ENCODE measurements at regions not wholly inside any gene's neighbourhood (a gene's known extent, or its start where the extent isn't known, plus 50 kb on each side); places are given as distances from the start of the nearest gene placed in this dataset.

DNA sequence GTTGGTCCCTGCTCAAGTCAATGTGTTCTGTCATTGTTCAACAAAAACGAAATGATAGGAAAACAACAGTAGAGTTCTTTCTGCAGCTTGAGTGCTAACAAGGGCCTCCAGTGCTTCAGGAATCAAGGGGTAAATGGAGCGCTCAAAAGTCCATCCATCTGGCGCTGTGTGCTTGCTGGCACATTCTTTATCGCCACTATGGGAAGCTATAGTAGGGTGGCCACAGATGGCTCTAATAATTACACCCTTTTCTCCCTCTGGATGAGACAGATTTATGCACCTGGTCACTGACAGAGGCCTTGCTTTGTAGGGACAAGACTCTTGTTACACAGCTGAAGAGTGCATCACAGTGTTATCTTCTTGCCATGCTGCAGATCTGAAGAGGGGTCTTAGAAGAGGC, 136.0 kb downstream of the GDAP2 start:
- POLR2A ChIA-PET = no interaction called here
- H3K79me2 ChIP-seq (ENCODE audit: insufficient read depth, low read length) = no peaks in the 10 kb centered on the region
- H3K4me2 ChIP-seq (ENCODE audit: low read length) = no peak overlapping the region
- no peak overlapping the region for H3K4me3 ChIP-seq (replicated peaks in 1 of 2; ENCODE audit: low read depth in 1 of 2, low read length in 2 of 2)
- H2AFZ ChIP-seq (ENCODE audit: low read depth, low read length, poor library complexity, severe bottlenecking) = no peak overlapping the region
- no peaks in the 10 kb centered on the region for H3K36me3 ChIP-seq (ENCODE audit: control insufficient read depth in 1 of 2, insufficient read depth in 2 of 2, low read length in 2 of 2)
- TF ChIP-seq SRF (IDR thresholded peaks at IDR 0.05; ENCODE audit: low read depth) (no peak), YY1 (IDR thresholded peaks at IDR 0.05; ENCODE audit: extremely low read depth, insufficient replicate concordance, low read depth, low read length) (no peak), TCF7L2 (IDR thresholded peaks at IDR 0.05; ENCODE audit: borderline replicate concordance, extremely low read depth, insufficient read depth, insufficient read length) (no peak)
- TF ChIP-seq, protein P1, sequence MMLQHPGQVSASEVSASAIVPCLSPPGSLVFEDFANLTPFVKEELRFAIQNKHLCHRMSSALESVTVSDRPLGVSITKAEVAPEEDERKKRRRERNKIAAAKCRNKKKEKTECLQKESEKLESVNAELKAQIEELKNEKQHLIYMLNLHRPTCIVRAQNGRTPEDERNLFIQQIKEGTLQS (IDR thresholded peaks at IDR 0.05) = no peak
- no TSS peak for BruUV-seq (replicated peaks)
- intact Hi-C loops (cut with micrococcal nuclease) = no loop called here
- CTCF ChIA-PET = no interaction called here
- no peaks in the 10 kb centered on the region for H3K27me3 ChIP-seq (ENCODE audit: insufficient read depth, low read length)
- RAD21 ChIA-PET (ENCODE audit: low non-redundant PET in 1 of 2, low total read pairs in 2 of 2, uncharacterized antibody in 2 of 2, unreplicated experiment in 2 of 2) = no interaction called here
- ATAC-seq (no peak), DNase-seq (ENCODE audit: low read depth, low spot score) (no peak)
- no peak overlapping the region for H3K27ac ChIP-seq (ENCODE audit: low read depth, low read length)
- no peaks in the 10 kb centered on the region for H3K9me2 ChIP-seq (ENCODE audit: insufficient read depth)
- H3K9ac ChIP-seq (ENCODE audit: low read length) = no peak overlapping the region
- H4K20me1 ChIP-seq (ENCODE audit: insufficient read depth) = no peaks in the 10 kb centered on the region
- H3K9me3 ChIP-seq (ENCODE audit: control insufficient read depth in 1 of 2, insufficient read depth in 1 of 2, low read depth in 1 of 2, low read length in 2 of 2) = no peaks in the 10 kb centered on the region
- no peaks in the 10 kb centered on the region for H3K4me1 ChIP-seq (ENCODE audit: control insufficient read depth in 1 of 2, insufficient read depth in 2 of 2, low read length in 2 of 2)

- CTCF ChIA-PET = no interaction called here
- Histone ChIP-seq H3K4me3 (replicated peaks in 1 of 2; ENCODE audit: low read depth in 1 of 2, low read length in 2 of 2) (no peak overlapping the region), H3K9me3 (ENCODE audit: control insufficient read depth in 1 of 2, insufficient read depth in 1 of 2, low read depth in 1 of 2, low read length in 2 of 2) (no peaks in the 10 kb centered on the region), H3K79me2 (ENCODE audit: insufficient read depth, low read length) (no peaks in the 10 kb centered on the region), H3K4me1 (ENCODE audit: control insufficient read depth in 1 of 2, insufficient read depth in 2 of 2, low read length in 2 of 2) (no peaks in the 10 kb centered on the region), H3K36me3 (ENCODE audit: control insufficient read depth in 1 of 2, insufficient read depth in 2 of 2, low read length in 2 of 2) (no peaks in the 10 kb centered on the region), H3K9ac (ENCODE audit: low read length) (no peak overlapping the region), H3K9me2 (ENCODE audit: insufficient read depth) (no peaks in the 10 kb centered on the region), H2AFZ (ENCODE audit: low read depth, low read length, poor library complexity, severe bottlenecking) (no peak overlapping the region), H3K4me2 (ENCODE audit: low read length) (no peak overlapping the region), H4K20me1 (ENCODE audit: insufficient read depth) (no peaks in the 10 kb centered on the region), H3K27me3 (ENCODE audit: insufficient read depth, low read length) (no peaks in the 10 kb centered on the region), H3K27ac (ENCODE audit: low read depth, low read length) (no peak overlapping the region)
- no peak for ATAC-seq
- TF ChIP-seq SIN3A (IDR thresholded peaks at IDR 0.05; ENCODE audit: low read depth) (no peak), POLR2A (IDR thresholded peaks at IDR 0.05; ENCODE audit: borderline replicate concordance, extremely low read depth, insufficient read depth, insufficient read length) (no peak), SP1 (IDR thresholded peaks at IDR 0.05; ENCODE audit: low read depth) (no peak), YY1 (IDR thresholded peaks at IDR 0.05; ENCODE audit: extremely low read depth, insufficient replicate concordance, low read depth, low read length) (no peak), CBX3 (IDR thresholded peaks at IDR 0.05; ENCODE audit: low read depth) (no peak), ZNF274 (IDR thresholded peaks at IDR 0.05; ENCODE audit: low read depth, low read length) (no peak), TCF7L2 (IDR thresholded peaks at IDR 0.05; ENCODE audit: borderline replicate concordance, extremely low read depth, insufficient read depth, insufficient read length) (no peak), RAD21 (IDR thresholded peaks at IDR 0.05; ENCODE audit: low read depth) (no peak), JUND (IDR thresholded peaks at IDR 0.05) (no peak), ELF1 (IDR thresholded peaks at IDR 0.05; ENCODE audit: borderline replicate concordance, low read depth) (no peak), EZH2 (IDR thresholded peaks at IDR 0.05) (no peak), SRF (IDR thresholded peaks at IDR 0.05; ENCODE audit: low read depth) (no peak), POLR2AphosphoS5 (IDR thresholded peaks at IDR 0.05; ENCODE audit: low read depth, low read length) (no peak), CTCF (IDR thresholded peaks at IDR 0.05 in 2 of 3, conservative IDR thresholded peaks at IDR 0.05 in 1 of 3; ENCODE audit: borderline replicate concordance in 1 of 3, insufficient read depth in 1 of 3, low read depth in 2 of 3, low read length in 2 of 3) (no peak)
- TF ChIP-seq, protein P2, sequence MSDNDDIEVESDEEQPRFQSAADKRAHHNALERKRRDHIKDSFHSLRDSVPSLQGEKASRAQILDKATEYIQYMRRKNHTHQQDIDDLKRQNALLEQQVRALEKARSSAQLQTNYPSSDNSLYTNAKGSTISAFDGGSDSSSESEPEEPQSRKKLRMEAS (IDR thresholded peaks at IDR 0.05) = no peak
- TF ChIP-seq, protein P3, sequence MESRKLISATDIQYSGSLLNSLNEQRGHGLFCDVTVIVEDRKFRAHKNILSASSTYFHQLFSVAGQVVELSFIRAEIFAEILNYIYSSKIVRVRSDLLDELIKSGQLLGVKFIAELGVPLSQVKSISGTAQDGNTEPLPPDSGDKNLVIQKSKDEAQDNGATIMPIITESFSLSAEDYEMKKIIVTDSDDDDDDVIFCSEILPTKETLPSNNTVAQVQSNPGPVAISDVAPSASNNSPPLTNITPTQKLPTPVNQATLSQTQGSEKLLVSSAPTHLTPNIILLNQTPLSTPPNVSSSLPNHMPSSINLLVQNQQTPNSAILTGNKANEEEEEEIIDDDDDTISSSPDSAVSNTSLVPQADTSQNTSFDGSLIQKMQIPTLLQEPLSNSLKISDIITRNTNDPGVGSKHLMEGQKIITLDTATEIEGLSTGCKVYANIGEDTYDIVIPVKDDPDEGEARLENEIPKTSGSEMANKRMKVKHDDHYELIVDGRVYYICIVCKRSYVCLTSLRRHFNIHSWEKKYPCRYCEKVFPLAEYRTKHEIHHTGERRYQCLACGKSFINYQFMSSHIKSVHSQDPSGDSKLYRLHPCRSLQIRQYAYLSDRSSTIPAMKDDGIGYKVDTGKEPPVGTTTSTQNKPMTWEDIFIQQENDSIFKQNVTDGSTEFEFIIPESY (IDR thresholded peaks at IDR 0.05; ENCODE audit: extremely low read depth, insufficient replicate concordance, low read length) = no peak
- TF ChIP-seq, protein P1 (IDR thresholded peaks at IDR 0.05) = no peak
- BruUV-seq (replicated peaks) = no TSS peak
- intact Hi-C loops (cut with micrococcal nuclease) = no loop called here
- POLR2A ChIA-PET = no interaction called here
- DNase-seq (ENCODE audit: low read depth, low spot score) = no peak
- RAD21 ChIA-PET (ENCODE audit: low non-redundant PET in 1 of 2, low total read pairs in 2 of 2, uncharacterized antibody in 2 of 2, unreplicated experiment in 2 of 2) = no interaction called here
Measured at GRCh38 chr1:117794073-117794472, 135.3 kb downstream of the GDAP2 start.
